ENCODE measurements at regions not wholly inside any gene's neighbourhood (a gene's known extent, or its start where the extent isn't known, plus 50 kb on each side); places are given as distances from the start of the nearest gene placed in this dataset.

- TF ChIP-seq REST (IDR thresholded peaks at IDR 0.05; ENCODE audit: low read depth, low read length) (no peak), MXI1 (IDR thresholded peaks at IDR 0.05; ENCODE audit: low read depth, low read length) (no peak), TCF12 (IDR thresholded peaks at IDR 0.05) (no peak), FOSL2 (IDR thresholded peaks at IDR 0.05; ENCODE audit: borderline replicate concordance, low read depth) (no peak), EZH2phosphoT487 (IDR thresholded peaks at IDR 0.05; ENCODE audit: borderline replicate concordance, low read depth) (no peak), FOXM1 (IDR thresholded peaks at IDR 0.05; ENCODE audit: low read depth) (no peak), SIN3A (IDR thresholded peaks at IDR 0.05; ENCODE audit: borderline replicate concordance, low read depth, low read length) (no peak), USF1 (IDR thresholded peaks at IDR 0.05; ENCODE audit: borderline replicate concordance, low read depth) (no peak)
- TF ChIP-seq, protein P1, sequence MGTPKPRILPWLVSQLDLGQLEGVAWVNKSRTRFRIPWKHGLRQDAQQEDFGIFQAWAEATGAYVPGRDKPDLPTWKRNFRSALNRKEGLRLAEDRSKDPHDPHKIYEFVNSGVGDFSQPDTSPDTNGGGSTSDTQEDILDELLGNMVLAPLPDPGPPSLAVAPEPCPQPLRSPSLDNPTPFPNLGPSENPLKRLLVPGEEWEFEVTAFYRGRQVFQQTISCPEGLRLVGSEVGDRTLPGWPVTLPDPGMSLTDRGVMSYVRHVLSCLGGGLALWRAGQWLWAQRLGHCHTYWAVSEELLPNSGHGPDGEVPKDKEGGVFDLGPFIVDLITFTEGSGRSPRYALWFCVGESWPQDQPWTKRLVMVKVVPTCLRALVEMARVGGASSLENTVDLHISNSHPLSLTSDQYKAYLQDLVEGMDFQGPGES (IDR thresholded peaks at IDR 0.05; ENCODE audit: low read depth, low read length) = no peak
These were observed 1084.4 kb upstream of the SLIT2 start (continued) for GRCh38 chr4:19167311-19167710.

DNA sequence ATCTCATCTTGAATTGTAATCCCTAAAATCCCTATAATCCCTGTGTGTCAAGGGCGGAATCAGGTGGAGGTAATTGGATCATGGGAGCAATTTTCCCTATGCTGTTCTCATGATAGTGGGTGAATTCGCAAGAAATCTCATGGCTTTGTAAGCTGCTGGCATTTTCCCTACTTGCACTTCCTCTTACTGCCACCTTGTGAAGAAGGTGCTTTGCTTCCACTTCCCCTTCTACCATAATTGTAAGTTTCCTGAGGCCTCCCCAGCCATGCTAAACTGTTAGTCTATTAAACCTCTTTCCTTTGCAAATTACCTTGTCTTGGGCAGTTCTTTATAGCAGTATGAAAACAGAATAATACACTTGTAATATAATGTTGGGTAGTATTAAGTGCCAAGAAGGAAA, 1087.4 kb upstream of the SLIT2 start:
- DNase-seq = no peak
- H3F3A ChIP-seq (replicated peaks; ENCODE audit: insufficient read depth) = no peaks in the 10 kb centered on the region
- H4K20me1 ChIP-seq (ENCODE audit: insufficient read depth) = no peaks in the 10 kb centered on the region
- POLR2A ChIA-PET = no interaction called here
- no peaks in the 10 kb centered on the region for H3K4me1 ChIP-seq (ENCODE audit: control insufficient read depth in 1 of 2, insufficient read depth in 2 of 2, low read depth in 1 of 2, low read length in 1 of 2)
- no peaks in the 10 kb centered on the region for H3K9me3 ChIP-seq
- TF ChIP-seq SIN3A (IDR thresholded peaks at IDR 0.05; ENCODE audit: borderline replicate concordance, low read depth, low read length) (no peak), POLR2AphosphoS5 (IDR thresholded peaks at IDR 0.05; ENCODE audit: low read depth, low read length) (no peak), FOXM1 (IDR thresholded peaks at IDR 0.05; ENCODE audit: low read depth) (no peak), RAD21 (IDR thresholded peaks at IDR 0.05; ENCODE audit: low read length) (no peak), TCF12 (IDR thresholded peaks at IDR 0.05) (no peak), GATA2 (CRISPR knock-in tag; IDR thresholded peaks at IDR 0.05) (no peak), SMC3 (IDR thresholded peaks at IDR 0.05; ENCODE audit: low read depth, low read length) (no peak), MXI1 (IDR thresholded peaks at IDR 0.05; ENCODE audit: low read depth, low read length) (no peak), GABPA (IDR thresholded peaks at IDR 0.05; ENCODE audit: low read depth) (no peak), TAF1 (IDR thresholded peaks at IDR 0.05; ENCODE audit: borderline replicate concordance, low read depth, low read length) (no peak)
- TF ChIP-seq, protein P2, sequence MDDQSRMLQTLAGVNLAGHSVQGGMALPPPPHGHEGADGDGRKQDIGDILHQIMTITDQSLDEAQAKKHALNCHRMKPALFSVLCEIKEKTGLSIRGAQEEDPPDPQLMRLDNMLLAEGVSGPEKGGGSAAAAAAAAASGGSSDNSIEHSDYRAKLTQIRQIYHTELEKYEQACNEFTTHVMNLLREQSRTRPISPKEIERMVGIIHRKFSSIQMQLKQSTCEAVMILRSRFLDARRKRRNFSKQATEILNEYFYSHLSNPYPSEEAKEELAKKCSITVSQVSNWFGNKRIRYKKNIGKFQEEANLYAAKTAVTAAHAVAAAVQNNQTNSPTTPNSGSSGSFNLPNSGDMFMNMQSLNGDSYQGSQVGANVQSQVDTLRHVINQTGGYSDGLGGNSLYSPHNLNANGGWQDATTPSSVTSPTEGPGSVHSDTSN (IDR thresholded peaks at IDR 0.05) = no peak
- no peaks in the 10 kb centered on the region for H3K36me3 ChIP-seq (replicated peaks in 1 of 2; ENCODE audit: control insufficient read depth in 1 of 2, insufficient read depth in 2 of 2, low read length in 1 of 2)
- no peaks in the 10 kb centered on the region for H3K9me2 ChIP-seq
- WGBS (ENCODE audit: low lambda C conversion rate) = 64% methylated on average over 2 of the region's 2 CpGs
- no peak overlapping the region for H3K4me2 ChIP-seq
- CTCF ChIA-PET = no interaction called here
- H3K79me2 ChIP-seq (ENCODE audit: insufficient read depth) = no peaks in the 10 kb centered on the region
- no peak overlapping the region for H3K9ac ChIP-seq
- H2AFZ ChIP-seq (ENCODE audit: low read depth) = no peak overlapping the region
- no peak overlapping the region for H3K4me3 ChIP-seq (ENCODE audit: low read depth in 2 of 2, low read length in 1 of 2)
- H3K27ac ChIP-seq (ENCODE audit: low read depth in 2 of 2, low read length in 1 of 2) = no peak overlapping the region
- no peaks in the 10 kb centered on the region for H3K27me3 ChIP-seq (ENCODE audit: insufficient read depth)

Measured in SK-N-SH (cell line).